H1 (cell line): ENCODE measurements at regions not wholly inside any gene's neighbourhood (a gene's known extent, or its start where the extent isn't known, plus 50 kb on each side); places are given as distances from the start of the nearest gene placed in this dataset.

ENCODE experiments used
- CTCF ChIA-PET: fragments of 300-600 bp; sonication (Branson Sonifier 250); formaldehyde crosslinking; loops from one replicate; lab custom pipeline; 2021; ENCODE audit not compliant: partially characterized antibody; lab: Charles Lee
- POLR2A ChIA-PET: fragments of 300-600 bp; sonication (Branson Sonifier 250); formaldehyde crosslinking; loops from one replicate; lab custom pipeline; 2021; ENCODE audit warnings: inconsistent platforms; ENCODE audit not compliant: partially characterized antibody; lab: Charles Lee
- DNase-seq, 2 experiments: peaks; one replicate each; pipeline versions ENCODE4 v3.0.0 to v3.0.0-alpha.2; 2010 to 2022; ENCODE audit warnings: low spot score in 2 of 2, low read depth in 1 of 2, mixed read lengths in 1 of 2
- FAIRE-seq: peaks from 2 replicates; lab custom pipeline; 2011; peaks lifted over from hg19 to GRCh38; lab: Jason Lieb, UNC
- H2AFZ ChIP-seq: 2 replicates; pipeline ENCODE4 v1.8.1; 2012; ENCODE audit warnings: low read length, inconsistent platforms
- H2AK5ac ChIP-seq: 2 replicates; pipeline ENCODE4 v1.6.1; 2013; ENCODE audit warnings: low read depth, low read length
- H2BK120ac ChIP-seq: replicated peaks from 2 replicates; pipeline ENCODE3; 2013; ENCODE audit warnings: low read depth, low read length, inconsistent platforms
- H2BK12ac ChIP-seq: 2 replicates; pipeline ENCODE4 v1.6.1; 2013; ENCODE audit warnings: low read depth, low read length
- H2BK15ac ChIP-seq: 2 replicates; pipeline ENCODE4 v1.6.1; 2013; ENCODE audit warnings: low read length
- H2BK20ac ChIP-seq: 2 replicates; pipeline ENCODE4 v1.6.1; 2013; ENCODE audit warnings: low read length
- H2BK5ac ChIP-seq: 2 replicates; pipeline ENCODE4 v1.6.1; 2013; ENCODE audit warnings: low read depth, low read length
- H3K14ac ChIP-seq: 2 replicates; pipeline ENCODE4 v1.6.1; 2013; ENCODE audit warnings: inconsistent platforms; ENCODE audit not compliant: insufficient read length
- H3K18ac ChIP-seq: 2 replicates; pipeline ENCODE4 v1.6.1; 2013; ENCODE audit warnings: low read length; ENCODE audit errors: extremely low read depth
- H3K23ac ChIP-seq: 2 replicates; pipeline ENCODE4 v1.6.1; 2013; ENCODE audit warnings: inconsistent platforms; ENCODE audit not compliant: insufficient read length
- H3K23me2 ChIP-seq: 2 replicates; pipeline ENCODE4 v1.6.1; 2013; ENCODE audit warnings: low read depth, low read length
- H3K27ac ChIP-seq: 2 replicates; pipeline ENCODE4 v1.6.1; 2011; ENCODE audit warnings: low read depth, low read length, inconsistent platforms
- H3K27me3 ChIP-seq, 4 experiments: replicated peaks in 1 of 4; 1 replicate in 1 of 4; 2 replicates in 3 of 4; pipeline versions ENCODE4 v1.6.1 to v1.8.1; 2011 to 2013; ENCODE audit warnings: low read length in 3 of 4, mild to moderate bottlenecking in 3 of 4, inconsistent platforms in 2 of 4, mixed read lengths in 2 of 4, moderate library complexity in 1 of 4; ENCODE audit not compliant: control insufficient read depth in 3 of 4, insufficient read depth in 3 of 4; ENCODE audit errors: extremely low read depth in 1 of 4
- H3K36me3 ChIP-seq, 4 experiments: 2 replicates each; pipeline versions ENCODE4 v1.6.1 to v1.8.1; 2011 to 2013; ENCODE audit warnings: mild to moderate bottlenecking in 4 of 4, low read length in 3 of 4, moderate library complexity in 2 of 4, control low read depth in 1 of 4, inconsistent platforms in 1 of 4; ENCODE audit not compliant: insufficient read depth in 4 of 4, control insufficient read depth in 2 of 4
- H3K4ac ChIP-seq: replicated peaks from 2 replicates; pipeline ENCODE3; 2013; ENCODE audit warnings: low read length, low read depth, mixed read lengths, inconsistent platforms; ENCODE audit not compliant: insufficient read length
- H3K4me1 ChIP-seq, 4 experiments: replicated peaks in 1 of 4; 1 replicate in 1 of 4; 2 replicates in 3 of 4; pipeline versions ENCODE4 v1.6.1 to v1.8.1; 2011 to 2013; ENCODE audit warnings: low read length in 3 of 4, inconsistent platforms in 2 of 4, mixed read lengths in 1 of 4; ENCODE audit not compliant: insufficient read depth in 4 of 4, control insufficient read depth in 3 of 4
- H3K4me2 ChIP-seq, 2 experiments: 2 replicates each; pipeline versions ENCODE4 v1.6.1 to v1.8.1; 2011 to 2013; ENCODE audit warnings: low read depth in 2 of 2, low read length in 2 of 2, control low read depth in 1 of 2, inconsistent platforms in 1 of 2, mild to moderate bottlenecking in 1 of 2; ENCODE audit not compliant: insufficient read depth in 1 of 2
- H3K4me3 ChIP-seq, 4 experiments: fragments of 200-600, 300-600 bp in 1 of 4; sonication (generic), shearing (Covaris generic), sonication (Bioruptor Twin) in 1 of 4; 2 replicates each; pipeline versions ENCODE4 v1.5.1 to v1.8.1; 2011 to 2016; ENCODE audit warnings: low read length in 4 of 4, low read depth in 3 of 4, control low read depth in 2 of 4, inconsistent platforms in 2 of 4, mild to moderate bottlenecking in 2 of 4, mixed read lengths in 1 of 4, moderate library complexity in 1 of 4; ENCODE audit not compliant: insufficient read depth in 2 of 4; ENCODE audit errors: extremely low read depth in 1 of 4
- H3K56ac ChIP-seq: replicated peaks from 2 replicates; pipeline ENCODE3; 2013; ENCODE audit warnings: low read depth, mild to moderate bottlenecking, mixed read lengths, low read length, inconsistent platforms; ENCODE audit not compliant: insufficient read length
- H3K79me1 ChIP-seq: 2 replicates; pipeline ENCODE4 v1.6.1; 2013; ENCODE audit warnings: low read depth, low read length, control low read depth
- H3K79me2 ChIP-seq, 2 experiments: 2 replicates each; pipeline versions ENCODE4 v1.6.1 to v1.8.1; 2012 to 2013; ENCODE audit warnings: low read length in 2 of 2, mild to moderate bottlenecking in 2 of 2, inconsistent platforms in 1 of 2; ENCODE audit not compliant: insufficient read depth in 2 of 2, control insufficient read depth in 1 of 2
- H3K9ac ChIP-seq, 4 experiments: replicated peaks in 1 of 4; 1 replicate in 1 of 4; 2 replicates in 3 of 4; pipeline versions ENCODE4 v1.6.1 to v1.8.1; 2011 to 2013; ENCODE audit warnings: low read depth in 3 of 4, low read length in 3 of 4, control low read depth in 2 of 4, mild to moderate bottlenecking in 2 of 4, moderate library complexity in 2 of 4, inconsistent platforms in 1 of 4; ENCODE audit errors: extremely low read depth in 1 of 4
- H3K9me3 ChIP-seq, 2 experiments: 2 replicates each; pipeline versions ENCODE4 v1.6.1 to v1.8.1; 2012 to 2013; ENCODE audit warnings: mild to moderate bottlenecking in 2 of 2, moderate library complexity in 2 of 2, control low read depth in 1 of 2, inconsistent platforms in 1 of 2, low read depth in 1 of 2, low read length in 1 of 2, mixed read lengths in 1 of 2; ENCODE audit not compliant: insufficient read depth in 2 of 2
- H4K20me1 ChIP-seq, 2 experiments: replicated peaks in 1 of 2; 2 replicates each; pipeline versions ENCODE3 to v1.8.1; 2011 to 2013; ENCODE audit warnings: inconsistent platforms in 2 of 2, low read length in 2 of 2, mild to moderate bottlenecking in 1 of 2; ENCODE audit not compliant: insufficient read depth in 2 of 2, control insufficient read depth in 1 of 2
- H4K5ac ChIP-seq: 2 replicates; pipeline ENCODE4 v1.6.1; 2013; ENCODE audit warnings: low read length, low read depth, mixed read lengths, inconsistent platforms; ENCODE audit not compliant: insufficient read length
- H4K8ac ChIP-seq: 2 replicates; pipeline ENCODE4 v1.8.0; 2013; ENCODE audit warnings: mild to moderate bottlenecking, moderate library complexity, low read length, inconsistent platforms; ENCODE audit not compliant: insufficient read depth; ENCODE audit errors: extremely low read depth
- H4K91ac ChIP-seq: replicated peaks from 2 replicates; pipeline ENCODE3; 2013; ENCODE audit warnings: low read length, mixed read lengths, inconsistent platforms; ENCODE audit not compliant: insufficient read length
- EP300 ChIP-seq, 2 experiments: IDR thresholded peaks; 1 replicate in 1 of 2; 2 replicates in 1 of 2; pipeline ENCODE4 v1.6.1; 2011 to 2012; ENCODE audit warnings: low read depth in 2 of 2, low read length in 2 of 2, mild to moderate bottlenecking in 2 of 2, borderline replicate concordance in 1 of 2, inconsistent platforms in 1 of 2, moderate library complexity in 1 of 2
- POLR2A ChIP-seq, 2 experiments: IDR thresholded peaks; 1 replicate in 1 of 2; 2 replicates in 1 of 2; pipeline ENCODE4 v1.6.1; 2011; ENCODE audit warnings: low read depth in 2 of 2, low read length in 2 of 2, mild to moderate bottlenecking in 2 of 2; ENCODE audit errors: control extremely low read depth in 1 of 2
- SIX5 ChIP-seq: IDR thresholded peaks from 2 replicates; pipeline ENCODE4 v1.6.1; 2011; ENCODE audit warnings: mild to moderate bottlenecking, low read depth, low read length
- SP4 ChIP-seq: IDR thresholded peaks from 2 replicates; pipeline ENCODE4 v1.6.1; 2012; ENCODE audit warnings: low read length, inconsistent platforms
- TBP ChIP-seq: IDR thresholded peaks from 2 replicates; pipeline ENCODE4 v1.6.1; 2011; ENCODE audit warnings: low read depth, low read length, improper control_type of control experiment
- WGBS, 2 experiments: shearing (Covaris generic) in 1 of 2; methylation state at CpG; one replicate each; pipeline versions ENCODE4 v1.1.6 to v1.1.7; 2013 to 2015; ENCODE audit warnings: low lambda C conversion rate in 2 of 2, mixed read lengths in 2 of 2, inconsistent platforms in 1 of 2, low coverage in 1 of 2, missing lambda C conversion rate in 1 of 2; ENCODE audit not compliant: insufficient replicate concordance in 2 of 2, insufficient coverage in 1 of 2, insufficient read length in 1 of 2; ENCODE audit errors: extremely low coverage in 1 of 2, missing lambda C conversion rate in 1 of 2; 5-methylcytosine and 5-hydroxymethylcytosine counted together
- TF ChIP-seq, protein P1 (sequence below): IDR thresholded peaks from 2 replicates; pipeline ENCODE4 v1.6.1; 2011; ENCODE audit warnings: low read depth, mild to moderate bottlenecking, low read length; ENCODE audit not compliant: insufficient read depth

DNA sequence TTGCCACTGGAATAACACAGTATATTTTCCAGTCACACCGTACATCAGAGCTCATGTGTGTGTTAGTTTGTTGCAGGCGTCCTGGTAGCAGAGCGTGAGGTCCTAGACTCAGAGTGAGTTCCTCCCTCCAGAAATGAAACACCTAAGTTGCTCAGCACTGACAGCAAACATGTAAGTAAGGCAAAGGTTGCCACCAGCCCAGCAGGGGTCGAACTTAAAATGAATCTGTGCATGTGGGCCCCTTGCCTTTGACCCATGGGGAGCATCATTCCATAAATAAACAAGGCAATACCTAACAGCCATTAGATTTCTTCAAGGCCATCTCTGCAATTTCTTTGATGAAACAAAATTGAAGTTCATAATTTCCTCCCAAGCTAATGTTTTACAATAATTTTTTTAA lies 125.3 kb upstream of the ERG start:
- Histone ChIP-seq H3K4me3 (no peak overlapping the region), H3K4me1 (no peaks in the 10 kb centered on the region; a peak in 1 of 7 replicates), H3K14ac (no peak overlapping the region), H4K5ac (no peak overlapping the region), H3K56ac (no peak overlapping the region), H4K91ac (no peak overlapping the region), H3K23me2 (peaks cover 11% of the 10 kb centered on the region; the same call in 1 of the 2 replicates), H2AFZ (no peak overlapping the region), H3K18ac (no peak overlapping the region)
- CTCF ChIA-PET = interaction anchor here (0.9 kb wide), 1 partner anchor 12 kb away, joined by 3 read pairs; no protein-coding TSS in a partner anchor
- WGBS, 2 experiments = 87% methylated on average over 4 of the region's 4 CpGs; no CpG with 5 or more reads in 1 of the 2 experiments
- no peak for TF ChIP-seq SIX5
- no peak for TF ChIP-seq EP300 (IDR thresholded peaks at IDR 0.05; ENCODE audit: borderline replicate concordance in 1 of 2, low read depth in 2 of 2, low read length in 2 of 2)
- no peak for TF ChIP-seq SP4
- no peak for TF ChIP-seq TBP
- no peak for TF ChIP-seq POLR2A (IDR thresholded peaks at IDR 0.05; ENCODE audit: control extremely low read depth in 1 of 2, low read depth in 2 of 2, low read length in 2 of 2)
- TF ChIP-seq, protein P1, sequence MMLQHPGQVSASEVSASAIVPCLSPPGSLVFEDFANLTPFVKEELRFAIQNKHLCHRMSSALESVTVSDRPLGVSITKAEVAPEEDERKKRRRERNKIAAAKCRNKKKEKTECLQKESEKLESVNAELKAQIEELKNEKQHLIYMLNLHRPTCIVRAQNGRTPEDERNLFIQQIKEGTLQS = no peak
- TF ChIP-seq, all 59 proteins: peak for 0
- no peak for DNase-seq
- Histone ChIP-seq H3K36me3 (no peaks in the 10 kb centered on the region; a peak in 1 of 8 replicates), H4K20me1 (peaks cover 0 to 10% of the 10 kb centered on the region in 2 experiments), H3K9me3 (no peaks in the 10 kb centered on the region), H3K23ac (no peak overlapping the region), H2BK12ac (no peak overlapping the region), H3K27me3 (no peaks in the 10 kb centered on the region), H3K79me2 (peaks cover 0 to 4% of the 10 kb centered on the region in 2 experiments; a peak in 2 of 4 replicates), H3K79me1 (no peaks in the 10 kb centered on the region), H3K4ac (no peak overlapping the region), H3K4me2 (no peak overlapping the region), H2BK120ac (no peak overlapping the region), H2BK5ac (no peak overlapping the region), H2AK5ac (no peak overlapping the region; the same call in 1 of the 2 replicates), H2BK15ac (no peak overlapping the region), H3K27ac (no peak overlapping the region), H2BK20ac (no peak overlapping the region), H3K9ac (no peak overlapping the region), H4K8ac (0 out of 2 replicates have a peak overlapping the region, but pooled peaks have one; percentile 29)
- no peak for FAIRE-seq
- POLR2A ChIA-PET = no interaction called here
